Brain microvascular endothelial cell (primary cell): ENCODE measurements at regions not wholly inside any gene's neighbourhood (a gene's known extent, or its start where the extent isn't known, plus 50 kb on each side); places are given as distances from the start of the nearest gene placed in this dataset.

Experiments used
- DNase-seq: peaks from one replicate; pipeline ENCODE4 v3.0.0-alpha.2; 2020
- H3K27ac ChIP-seq: fragments of 250-450 bp; sonication (Bioruptor Pico); 2 replicates; pipeline ENCODE4 v1.5.1; 2020; ENCODE audit warnings: mild to moderate bottlenecking, moderate library complexity
- H3K27me3 ChIP-seq: fragments of 250-450 bp; sonication (Bioruptor Pico); replicated peaks from 2 replicates; pipeline ENCODE4 v1.5.1; 2020; ENCODE audit warnings: mild to moderate bottlenecking
- H3K36me3 ChIP-seq: fragments of 250-450 bp; sonication (Bioruptor Pico); replicated peaks from 2 replicates; pipeline ENCODE4 v1.5.1; 2020; ENCODE audit warnings: mild to moderate bottlenecking
- H3K4me3 ChIP-seq: 2 replicates; pipeline ENCODE4 v1.5.1; 2011; ENCODE audit warnings: low read depth, mild to moderate bottlenecking, control low read depth, low read length, moderate library complexity
- CTCF ChIP-seq: IDR thresholded peaks from 2 replicates; pipeline ENCODE4 v1.5.1; 2011; ENCODE audit warnings: low read depth, mild to moderate bottlenecking, moderate library complexity, low read length, control low read depth, inconsistent platforms; ENCODE audit errors: missing control alignments
- in situ Hi-C: cut with HindIII; loops from 2 replicates; pipeline ENCODE4 v1.10.0; 2017; ENCODE audit warnings: low sequenced_read_pairs, low pct_ligation_motif_present

DNA sequence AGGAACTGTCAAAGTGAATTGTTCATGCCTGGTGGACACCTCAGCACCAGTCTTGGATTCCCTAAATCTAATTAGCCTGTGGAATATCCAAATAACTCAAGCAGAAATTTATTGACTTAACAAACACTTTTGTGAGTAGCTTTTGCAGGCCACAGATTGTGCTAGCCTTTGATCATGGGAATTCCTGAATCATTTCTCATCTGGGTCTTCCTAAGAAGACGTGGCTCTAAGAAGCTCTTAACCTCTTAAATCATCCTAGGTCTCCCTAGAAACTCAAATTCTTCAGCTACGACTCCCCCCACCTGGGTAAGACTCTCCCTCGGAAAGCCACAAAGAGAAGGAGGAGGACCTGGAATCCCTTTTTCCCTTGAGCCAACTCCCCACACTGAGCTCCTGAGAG is 53.8 kb upstream of the PSEN2 start:
- no peak overlapping the region for H3K27ac ChIP-seq
- peak; percentile 23 for DNase-seq
- in situ Hi-C loops = no loop called here

DNA sequence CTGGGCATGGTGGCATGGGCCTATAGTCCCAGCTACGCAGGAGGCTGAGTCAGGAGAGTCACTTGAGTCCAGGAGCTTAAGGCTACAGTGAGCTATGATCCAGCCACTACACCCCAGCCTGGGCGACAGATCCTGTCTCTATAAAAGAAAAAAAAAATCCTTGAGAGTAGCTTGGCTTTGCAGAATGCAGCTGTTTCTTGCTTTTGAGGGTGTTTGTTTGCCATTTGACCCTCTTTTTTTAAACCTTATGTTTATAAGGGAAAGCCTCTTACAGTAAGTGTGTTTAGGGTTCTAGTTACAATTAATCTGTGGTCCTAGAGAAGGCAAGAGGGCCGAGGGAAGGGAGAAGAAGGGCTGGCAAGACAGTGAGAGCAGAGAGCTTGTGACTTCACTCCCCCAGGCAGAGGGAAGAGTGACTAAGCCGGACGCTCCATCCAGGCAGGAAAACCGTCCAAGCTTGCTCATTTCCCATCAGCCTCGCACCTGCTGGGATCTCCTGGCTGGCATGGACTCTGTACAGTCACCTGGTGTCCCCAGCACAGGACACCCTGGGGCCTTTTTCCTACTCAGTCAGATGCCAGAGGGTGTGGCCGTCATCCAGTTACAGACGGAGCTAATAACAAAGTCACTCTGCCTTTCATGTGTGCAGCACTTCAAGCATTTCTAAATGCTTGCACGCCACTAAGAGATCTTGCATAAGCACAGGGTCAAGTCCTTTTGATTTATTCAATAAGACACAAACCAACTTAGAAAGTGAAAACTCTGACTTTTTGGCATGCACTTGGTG is 55.5 kb upstream of the PSEN2 start:
- in situ Hi-C loops = no loop called here
- Histone ChIP-seq H3K27me3 (no peaks in the 10 kb centered on the region), H3K36me3 (no peaks in the 10 kb centered on the region), H3K27ac (peak overlapping the region; percentile 55), H3K4me3 (no peak overlapping the region)
- TF ChIP-seq CTCF = no peak
- DNase-seq = peak; percentile 43

More for the DNA sequence above, 53.8 kb upstream of the PSEN2 start:
- Histone ChIP-seq H3K4me3 (no peak overlapping the region), H3K36me3 (no peaks in the 10 kb centered on the region), H3K27me3 (no peaks in the 10 kb centered on the region)
- no peak for TF ChIP-seq CTCF

DNA sequence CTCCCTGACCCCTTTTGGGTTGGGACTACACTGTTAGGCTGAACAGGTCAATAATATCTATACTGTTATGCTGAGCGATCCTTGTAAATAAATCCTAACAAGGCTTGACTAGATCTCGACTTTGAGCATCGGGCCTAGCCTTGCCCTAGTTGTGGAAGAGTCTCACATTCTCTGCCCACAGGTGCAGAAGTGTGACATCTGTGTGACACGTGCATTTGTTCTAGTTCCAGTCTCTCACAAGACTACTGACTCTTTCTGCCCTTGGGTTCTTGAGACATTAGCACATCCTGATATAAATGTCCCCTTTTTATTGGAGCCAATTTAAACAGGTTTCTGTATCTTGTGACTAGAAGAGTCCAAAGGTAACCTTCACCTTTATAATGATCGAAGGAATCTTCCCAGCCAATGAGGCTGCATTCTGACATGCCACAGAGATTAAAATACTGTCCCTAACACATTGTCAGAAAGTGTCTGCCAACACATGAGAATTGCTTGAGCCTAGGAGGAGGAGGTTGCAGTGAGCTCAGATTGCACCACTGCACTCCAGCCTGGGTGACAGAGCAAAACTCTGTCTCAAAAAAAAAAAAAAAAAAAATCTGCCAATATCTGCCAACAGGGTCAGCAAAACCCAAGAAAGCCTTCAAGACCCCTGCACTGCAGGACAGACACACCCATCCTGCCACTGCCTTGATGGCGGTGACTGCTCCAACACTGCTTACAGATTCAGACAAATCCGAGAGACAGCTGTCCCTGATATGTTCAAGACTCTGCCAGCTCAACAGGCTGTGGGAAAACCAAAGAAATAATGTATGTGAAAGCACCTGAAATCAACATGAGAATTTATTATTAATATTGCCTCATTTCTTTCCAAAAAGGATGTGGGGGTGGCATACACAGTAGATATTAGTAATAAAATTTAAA is 56.5 kb upstream of the PSEN2 start:
- TF ChIP-seq CTCF = no peak
- H3K36me3 ChIP-seq = no peaks in the 10 kb centered on the region
- H3K27ac ChIP-seq = no peak overlapping the region
- no peaks in the 10 kb centered on the region for H3K27me3 ChIP-seq
- in situ Hi-C loops = no loop called here
- H3K4me3 ChIP-seq = no peak overlapping the region
- no peak for DNase-seq

GRCh38 chr1:226810681-226811080 is 59.7 kb upstream of the PSEN2 start:
- in situ Hi-C loops = no loop called here

DNA sequence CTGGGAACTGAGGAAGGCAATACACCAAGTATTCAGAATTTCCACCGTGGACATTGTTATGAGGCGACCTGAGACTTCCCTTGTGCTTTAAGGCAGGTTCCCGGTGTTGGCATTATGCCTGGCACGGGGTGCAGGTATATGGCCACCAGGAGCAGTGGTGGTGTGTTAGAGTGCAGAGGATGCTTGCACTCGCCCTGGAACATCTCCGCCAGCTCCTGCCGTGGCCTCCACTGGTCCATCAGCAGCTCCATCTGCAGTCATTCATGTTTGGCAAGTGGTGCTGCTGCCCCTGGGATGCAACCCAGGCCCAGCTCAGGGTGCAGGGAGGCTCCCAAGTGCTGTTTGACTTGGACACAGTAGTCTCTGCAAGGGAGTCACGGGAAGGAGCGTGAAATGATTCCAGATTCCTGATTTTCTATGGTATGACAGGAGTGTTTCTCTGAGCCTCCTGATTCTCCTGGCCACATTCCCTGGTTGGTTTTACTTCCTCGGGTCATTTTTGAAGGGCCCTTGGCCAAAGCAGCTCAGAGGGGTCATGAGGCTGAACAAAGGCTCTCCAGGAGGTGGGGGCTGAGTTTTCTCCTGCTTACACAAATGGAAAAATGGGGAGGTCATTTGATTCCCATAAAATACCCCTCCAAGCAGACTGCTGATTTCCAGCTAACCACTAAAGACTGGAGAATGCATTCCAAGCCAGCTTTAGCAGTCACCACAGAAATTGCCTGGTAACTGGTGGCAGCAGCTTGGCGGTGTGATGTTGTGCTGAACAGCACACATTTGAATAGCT is 60.4 kb upstream of the PSEN2 start:
- Histone ChIP-seq H3K27me3 (no peaks in the 10 kb centered on the region), H3K4me3 (no peak overlapping the region), H3K27ac (no peak overlapping the region), H3K36me3 (no peaks in the 10 kb centered on the region)
- DNase-seq = no peak
- no peak for TF ChIP-seq CTCF
- in situ Hi-C loops = no loop called here

More at GRCh38 chr1:226810681-226811080, 59.7 kb upstream of the PSEN2 start:
- Histone ChIP-seq H3K27me3 (no peaks in the 10 kb centered on the region), H3K4me3 (no peak overlapping the region), H3K27ac (no peak overlapping the region), H3K36me3 (no peaks in the 10 kb centered on the region)
- no peak for TF ChIP-seq CTCF
- DNase-seq = no peak
